GM12878 (cell line): ENCODE measurements at regions not wholly inside any gene's neighbourhood (a gene's known extent, or its start where the extent isn't known, plus 50 kb on each side); places are given as distances from the start of the nearest gene placed in this dataset.

Experiments used
- CHD1 ChIP-seq: IDR thresholded peaks from 2 replicates; pipeline ENCODE4 v1.6.1; 2012; ENCODE audit warnings: low read depth, low read length, improper control_type of control experiment
- CTCF ChIP-seq, 3 experiments: IDR thresholded peaks in 2 of 3; conservative IDR thresholded peaks in 1 of 3; 2 replicates each; pipeline ENCODE4 v1.5.1; 2011; ENCODE audit warnings: low read depth in 3 of 3, low read length in 3 of 3, mild to moderate bottlenecking in 3 of 3, control low read depth in 2 of 3, moderate library complexity in 2 of 3, inconsistent platforms in 1 of 3, mixed read lengths in 1 of 3; ENCODE audit not compliant: control insufficient read depth in 2 of 3, insufficient read depth in 1 of 3; ENCODE audit errors: extremely low read depth in 1 of 3
- ESRRA ChIP-seq: IDR thresholded peaks from 2 replicates; pipeline ENCODE4 v1.6.1; 2012; ENCODE audit warnings: mild to moderate bottlenecking, low read length, improper control_type of control experiment
- POLR2A ChIP-seq: IDR thresholded peaks from 2 replicates; pipeline ENCODE4 v1.6.1; 2011; ENCODE audit warnings: low read depth, mild to moderate bottlenecking, low read length
- ZNF217 ChIP-seq: fragments of 450-650 bp; IDR thresholded peaks from 2 replicates; pipeline ENCODE4 v1.6.1; 2017; ENCODE audit warnings: antibody characterized with exemption, mild to moderate bottlenecking
- ZNF274 ChIP-seq: IDR thresholded peaks from one replicate; pipeline ENCODE4 v1.8.0; 2011; ENCODE audit not compliant: insufficient read length, insufficient read depth
- TF ChIP-seq, protein P1 (sequence below): fragments of 450-650 bp; IDR thresholded peaks from 2 replicates; pipeline ENCODE4 v1.6.1; 2016; ENCODE audit warnings: mild to moderate bottlenecking

GRCh38 chr3:89699229-89699628 lies 591.8 kb downstream of the EPHA3 start:
- TF ChIP-seq CTCF (IDR thresholded peaks at IDR 0.05 in 2 of 3, conservative IDR thresholded peaks at IDR 0.05 in 1 of 3; ENCODE audit: control insufficient read depth in 2 of 3, extremely low read depth in 1 of 3, insufficient read depth in 1 of 3, low read depth in 3 of 3, low read length in 3 of 3) = no peak
- TF ChIP-seq POLR2A = no peak
- TF ChIP-seq ZNF274 = no peak
- no peak for TF ChIP-seq ZNF217
- no peak for TF ChIP-seq CHD1
- TF ChIP-seq, protein P1, sequence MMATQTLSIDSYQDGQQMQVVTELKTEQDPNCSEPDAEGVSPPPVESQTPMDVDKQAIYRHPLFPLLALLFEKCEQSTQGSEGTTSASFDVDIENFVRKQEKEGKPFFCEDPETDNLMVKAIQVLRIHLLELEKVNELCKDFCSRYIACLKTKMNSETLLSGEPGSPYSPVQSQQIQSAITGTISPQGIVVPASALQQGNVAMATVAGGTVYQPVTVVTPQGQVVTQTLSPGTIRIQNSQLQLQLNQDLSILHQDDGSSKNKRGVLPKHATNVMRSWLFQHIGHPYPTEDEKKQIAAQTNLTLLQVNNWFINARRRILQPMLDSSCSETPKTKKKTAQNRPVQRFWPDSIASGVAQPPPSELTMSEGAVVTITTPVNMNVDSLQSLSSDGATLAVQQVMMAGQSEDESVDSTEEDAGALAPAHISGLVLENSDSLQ = no peak
- no peak for TF ChIP-seq ESRRA
